GM19468 (cell line): ENCODE measurements at regions not wholly inside any gene's neighbourhood (a gene's known extent, or its start where the extent isn't known, plus 50 kb on each side); places are given as distances from the start of the nearest gene placed in this dataset.

ENCODE experiments used
- ATAC-seq: cut with Tn5 transposase; IDR thresholded peaks from one replicate; pipeline ENCODE4 v1.9.1; 2021; ENCODE audit warnings: mild to moderate bottlenecking, moderate library complexity, moderate number of reproducible peaks; ENCODE audit not compliant: unreplicated experiment; ENCODE audit errors: extremely low read depth

DNA sequence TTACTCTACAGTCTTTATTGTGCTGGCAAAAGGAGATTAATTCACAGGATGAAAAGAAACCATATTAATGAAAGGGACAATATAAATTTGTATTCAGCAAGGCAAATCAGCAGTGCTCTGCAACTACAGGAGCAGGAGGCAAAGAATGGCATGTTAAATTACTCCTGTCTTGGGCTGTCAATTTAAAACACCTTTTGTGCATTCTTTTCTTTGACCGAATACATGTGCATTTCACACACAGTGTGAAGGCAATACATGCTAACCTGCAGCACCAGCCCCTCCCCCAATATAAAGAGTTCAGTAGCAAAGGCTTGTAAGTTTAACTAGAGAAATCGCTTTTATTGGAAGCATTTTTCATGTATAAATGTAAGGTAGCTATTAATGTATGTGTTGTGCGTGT is 275.2 kb upstream of the TOPAZ1 start:
- ATAC-seq, result no peak

DNA sequence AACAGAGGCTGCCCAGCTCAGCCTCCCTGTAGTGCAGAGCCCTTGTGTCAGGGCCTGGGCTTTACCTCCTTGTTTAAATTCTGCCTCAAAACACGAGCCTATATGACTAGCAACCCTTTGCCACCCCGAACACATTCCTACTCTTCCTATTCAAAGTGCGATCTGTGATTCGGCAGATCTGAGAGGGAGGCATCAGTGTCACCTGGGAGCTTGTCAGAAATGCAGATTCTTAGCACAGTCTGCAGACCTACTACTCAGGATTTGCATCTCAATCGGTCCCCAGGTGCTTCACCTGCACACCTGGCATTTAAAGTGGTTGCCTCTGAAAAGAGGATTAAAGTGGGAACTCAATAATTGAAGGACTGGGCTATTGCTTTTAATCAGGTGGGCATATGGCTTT is 273.2 kb upstream of the TOPAZ1 start:
- no peak for ATAC-seq

DNA sequence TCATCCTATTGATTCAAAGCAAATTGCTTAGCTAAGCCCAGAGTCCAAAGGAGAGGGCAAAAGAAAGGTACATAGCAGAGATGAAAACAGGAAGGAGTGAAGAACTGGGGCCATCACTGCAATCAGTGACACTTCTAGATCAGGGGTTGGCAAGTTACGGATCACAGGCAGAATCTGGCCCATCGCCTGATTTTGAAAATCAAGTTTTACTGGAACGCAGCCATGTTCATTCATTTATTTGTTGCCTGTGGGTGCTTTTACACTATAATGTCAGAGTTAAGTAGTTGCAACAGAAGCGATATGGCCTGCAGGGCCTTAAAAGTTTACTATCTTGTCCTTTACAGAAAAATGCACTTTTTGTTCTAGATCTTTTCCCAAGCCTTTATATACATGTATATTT is 271.7 kb upstream of the TOPAZ1 start:
- no peak for ATAC-seq

DNA sequence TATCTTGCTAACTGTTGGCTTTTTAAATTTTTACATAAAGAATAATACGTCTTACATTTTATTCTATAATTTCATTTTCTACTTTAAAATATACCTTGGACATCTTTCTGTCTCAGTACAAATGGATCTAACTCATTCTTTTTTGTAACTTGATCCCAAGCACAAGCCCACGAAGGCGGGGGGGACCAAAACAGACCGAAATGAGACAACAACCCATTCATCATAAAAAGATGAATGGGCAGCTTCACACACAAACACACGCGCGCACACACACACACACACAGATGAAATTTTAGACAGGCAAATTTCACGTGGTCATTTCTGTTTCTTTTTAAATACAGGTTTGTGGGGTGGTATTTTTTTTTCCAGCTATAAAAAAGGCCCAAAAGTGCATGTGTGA is 271.3 kb upstream of the TOPAZ1 start:
- no peak for ATAC-seq

DNA sequence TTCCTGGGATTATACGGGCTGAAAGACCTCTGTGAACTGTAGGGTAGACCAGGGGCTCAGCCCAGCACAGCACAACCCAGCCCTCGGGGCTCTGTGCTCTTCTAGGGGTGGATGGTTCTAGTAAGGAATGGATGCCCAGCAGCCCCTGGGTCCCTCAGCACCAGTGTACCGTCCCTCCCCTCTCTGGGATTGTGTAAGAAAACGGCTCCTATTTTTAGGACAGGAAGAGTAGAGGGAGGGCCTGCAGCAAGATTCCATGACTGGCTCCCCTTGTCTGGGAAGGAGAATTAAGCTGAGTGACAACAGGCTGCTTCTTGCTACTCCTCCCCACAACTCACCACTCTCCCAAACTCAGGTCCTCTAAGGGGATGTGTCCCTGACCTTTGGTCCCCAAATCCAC is 270.8 kb upstream of the TOPAZ1 start:
- ATAC-seq, result no peak

DNA sequence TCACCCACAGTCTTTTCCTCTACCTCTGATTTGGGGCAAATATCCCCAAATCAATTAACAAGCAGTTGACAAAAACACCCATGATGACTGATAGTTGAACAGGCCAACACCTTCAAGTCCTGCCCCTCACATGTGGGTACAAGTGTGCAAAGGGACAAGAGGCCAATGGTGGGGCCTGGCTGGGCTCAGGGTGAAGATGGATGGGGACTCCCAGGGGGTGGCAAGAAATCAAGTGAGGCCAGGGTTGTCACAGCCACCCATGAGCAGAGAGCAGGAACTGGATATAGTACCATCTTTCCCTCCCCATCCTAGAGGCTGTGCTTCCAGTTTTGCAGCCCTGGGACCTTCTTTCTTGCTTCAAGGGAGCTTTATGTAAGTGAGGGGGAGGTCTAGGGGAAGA is 270.2 kb upstream of the TOPAZ1 start:
- no peak for ATAC-seq

DNA sequence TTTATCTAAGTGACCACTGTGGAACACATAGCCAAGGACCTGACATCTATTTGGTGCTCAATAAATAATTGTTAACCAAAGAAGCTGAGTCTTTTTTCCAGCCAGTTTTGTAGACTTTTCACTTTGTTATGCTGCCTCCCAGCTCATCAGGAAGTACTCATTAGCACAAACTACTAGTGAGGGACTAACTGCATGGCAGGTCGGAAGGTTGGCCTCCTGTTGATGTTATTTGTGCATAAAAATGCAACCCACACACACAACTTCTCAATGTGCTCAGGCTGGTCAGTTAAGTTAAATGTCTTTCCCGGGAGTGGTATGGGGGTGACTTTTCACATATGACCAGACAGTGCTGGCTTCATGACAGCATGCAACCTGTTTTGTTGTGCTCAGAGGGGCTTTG is 263.0 kb upstream of the TOPAZ1 start:
- no peak for ATAC-seq

DNA sequence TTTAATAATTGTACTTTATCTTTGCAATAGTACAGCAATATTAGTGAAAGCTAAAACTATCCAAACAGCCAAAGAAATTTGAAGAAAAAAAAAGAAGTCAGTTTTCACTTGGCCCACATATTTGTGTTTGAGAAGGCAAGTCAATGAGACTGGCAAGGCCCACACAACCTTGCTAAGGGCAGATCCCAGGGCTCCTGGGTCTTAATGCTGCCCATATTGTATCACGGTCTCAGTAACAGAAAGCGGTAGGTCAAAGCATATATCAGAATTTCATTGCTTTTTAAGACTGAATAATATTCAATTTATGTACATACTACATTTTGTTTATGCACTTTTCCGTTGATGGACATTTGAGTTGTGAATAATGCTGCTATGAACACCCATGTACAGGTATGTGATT is 262.0 kb upstream of the TOPAZ1 start:
- ATAC-seq, result no peak

DNA sequence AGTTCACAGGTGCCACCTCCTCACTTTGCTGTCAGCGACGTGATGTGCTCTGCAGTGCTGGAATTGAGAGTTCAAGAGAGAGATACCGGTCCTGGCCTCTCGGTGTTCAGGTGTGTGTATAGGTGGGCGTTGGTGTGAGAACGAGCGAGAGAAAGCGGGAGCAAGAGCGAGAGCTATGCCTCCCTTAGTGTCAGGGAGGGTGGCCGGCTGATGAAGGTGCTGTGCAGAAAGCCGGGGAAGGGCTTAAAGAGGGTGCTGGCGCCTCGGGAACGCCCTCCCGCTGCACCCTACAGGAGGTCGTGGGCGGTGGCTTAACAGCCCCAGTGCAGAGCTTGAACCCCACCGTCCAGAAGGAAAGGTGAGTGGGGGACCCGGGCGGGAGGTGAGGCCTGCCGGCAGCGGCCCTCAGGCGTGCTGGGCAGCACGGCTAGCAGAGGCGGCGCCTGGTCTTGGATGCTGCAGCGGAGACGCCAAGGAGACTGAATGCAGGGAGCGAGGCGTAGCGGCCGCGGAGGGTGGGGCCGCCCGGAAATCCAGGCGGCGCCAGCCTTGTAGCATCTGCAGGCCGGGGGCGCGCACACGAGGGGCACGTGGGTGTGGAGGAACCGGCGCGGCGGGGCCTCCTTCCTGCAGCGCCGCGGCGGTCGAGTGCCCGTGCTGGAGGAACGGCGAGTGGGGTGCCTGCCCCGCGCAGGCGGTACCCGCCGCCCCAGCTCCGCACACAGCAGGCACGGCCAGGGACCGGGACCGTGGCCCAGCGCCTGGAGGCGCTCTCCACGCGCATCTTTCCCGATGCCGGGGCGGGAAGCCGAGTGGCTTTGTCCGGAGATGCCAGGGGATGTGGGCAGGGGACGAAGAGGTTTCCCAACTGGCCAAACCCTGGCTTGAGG is 246.8 kb upstream of the TOPAZ1 start:
- ATAC-seq, result no peak

DNA sequence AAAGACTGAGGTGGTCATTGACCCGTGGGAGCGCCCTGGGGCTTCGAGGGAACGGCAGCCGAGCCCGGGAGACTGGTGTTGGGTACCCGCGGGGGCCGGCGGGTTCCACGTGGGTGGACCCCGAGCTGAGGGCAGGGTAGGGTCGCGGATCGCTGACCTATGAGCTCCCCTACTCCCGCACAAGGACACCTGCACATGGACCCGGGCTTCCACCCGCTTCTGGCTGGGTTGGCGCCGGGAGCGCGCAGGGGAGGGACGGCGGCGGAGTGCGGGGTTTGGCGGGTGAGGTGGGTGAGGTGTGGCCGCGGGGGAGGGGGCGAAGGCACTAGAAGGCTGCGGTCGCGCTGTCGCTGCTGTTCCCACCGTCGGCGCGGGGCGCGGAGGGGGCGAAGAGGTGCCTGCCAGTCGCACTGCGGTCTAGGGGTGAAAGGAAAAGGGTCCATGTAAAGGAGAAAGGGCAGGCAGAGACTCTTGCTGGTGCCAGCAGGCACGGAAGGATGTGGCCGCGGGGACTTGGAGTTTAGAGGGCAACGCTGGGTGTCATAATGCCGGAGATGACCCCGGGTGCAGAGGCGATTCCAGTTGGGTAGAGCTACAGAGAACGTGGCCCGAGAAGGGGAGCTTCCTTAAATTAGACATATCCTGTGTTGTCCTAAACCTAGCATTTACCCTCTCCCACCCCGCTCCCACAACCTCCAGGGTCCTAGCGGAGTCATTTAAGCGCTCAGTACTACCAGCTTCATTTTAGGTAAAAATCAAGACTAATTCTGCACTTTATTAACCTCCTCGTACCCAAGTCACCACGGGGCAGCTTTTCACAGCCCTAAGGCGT is 245.9 kb upstream of the TOPAZ1 start:
- ATAC-seq, result no peak

DNA sequence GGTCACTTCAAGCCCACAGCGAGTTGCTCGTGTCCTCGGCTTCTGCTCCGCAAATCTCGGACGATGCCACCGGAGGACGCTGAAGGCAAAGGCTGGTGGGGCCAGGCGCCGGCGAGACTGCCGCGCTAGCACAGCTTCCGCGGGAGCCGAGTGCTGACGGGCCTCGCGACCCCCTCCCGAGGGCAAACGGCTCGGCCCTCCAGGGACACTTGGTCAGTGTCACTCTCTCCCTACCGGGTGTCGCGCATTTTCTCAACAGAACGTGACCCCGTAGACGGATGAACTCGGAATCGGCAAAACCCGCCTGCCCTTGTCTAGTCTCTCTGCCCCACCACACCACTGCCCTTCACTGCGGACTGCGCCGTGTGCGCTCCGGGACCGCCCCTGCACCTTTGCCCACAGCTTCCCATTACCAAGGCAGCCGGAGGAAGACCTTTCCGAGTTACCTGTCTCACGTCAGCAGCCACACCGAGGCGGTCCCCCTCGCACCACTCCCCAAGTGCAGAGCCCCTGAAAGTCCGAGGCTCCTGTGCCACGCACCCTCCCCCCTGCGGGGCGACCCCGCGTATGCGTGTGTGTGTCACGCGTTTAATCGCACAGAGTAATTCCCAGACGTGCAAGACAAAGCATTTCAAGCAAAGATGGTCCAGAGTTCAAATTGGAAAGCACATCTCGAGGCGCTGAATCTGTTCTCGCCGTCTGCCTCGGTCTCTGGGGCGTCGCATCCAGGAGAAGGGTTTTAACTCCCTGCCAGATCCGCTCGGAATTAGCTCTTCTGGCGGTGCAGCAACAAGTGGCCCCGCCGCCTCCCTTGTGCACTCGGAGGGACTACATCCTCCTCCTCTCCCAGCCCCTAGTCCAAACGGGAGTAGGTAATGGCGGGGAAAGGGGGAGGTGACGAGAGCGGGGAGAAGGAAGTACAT is 245.0 kb upstream of the TOPAZ1 start:
- no peak for ATAC-seq

DNA sequence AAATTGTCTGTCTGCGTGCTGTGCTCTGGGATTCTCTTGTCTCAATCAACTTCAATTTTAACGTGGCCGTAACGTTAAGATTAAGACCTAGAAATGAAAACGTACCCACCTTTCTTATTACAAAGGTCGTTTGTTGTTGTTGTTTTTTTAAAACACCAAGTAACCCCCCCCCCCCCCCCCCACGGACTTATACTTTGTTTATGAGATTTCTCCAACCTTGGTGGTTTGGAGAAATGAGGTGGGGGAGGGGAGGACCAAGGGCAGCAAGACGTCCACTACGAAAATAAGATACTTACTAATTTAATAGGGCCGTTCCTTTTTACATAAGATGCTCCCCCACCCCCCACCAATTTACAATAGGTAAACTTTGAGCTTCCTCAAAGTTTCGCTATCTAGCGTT is 244.4 kb upstream of the TOPAZ1 start:
- no peak for ATAC-seq

DNA sequence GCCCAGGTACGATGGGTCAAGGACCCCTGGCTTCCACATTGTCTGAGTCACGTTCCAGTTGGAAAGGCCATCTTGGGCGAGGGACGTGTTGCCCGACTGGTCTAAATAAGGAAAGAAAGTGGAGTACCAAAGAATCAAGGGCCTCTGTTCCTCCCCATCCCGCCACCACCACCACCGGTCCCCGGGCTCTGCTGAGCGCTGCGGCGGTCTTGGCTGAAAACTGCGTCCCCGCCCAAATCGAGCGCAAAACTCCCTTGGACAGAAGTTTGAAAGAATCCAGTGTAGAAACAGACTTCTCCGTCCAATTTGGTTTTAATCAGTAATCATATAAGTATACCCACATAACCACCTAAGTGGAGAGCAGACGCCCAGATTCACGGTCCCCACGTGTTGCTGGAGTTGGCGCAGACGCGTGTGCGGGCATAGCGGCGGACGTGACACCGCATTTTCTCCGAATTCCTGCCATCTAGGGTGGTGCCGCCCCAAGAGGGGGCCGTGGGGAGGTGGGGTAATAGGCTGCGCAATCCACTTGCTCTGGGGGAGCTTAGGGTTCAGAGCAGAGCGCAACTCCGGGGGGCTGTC is 243.8 kb upstream of the TOPAZ1 start:
- no peak for ATAC-seq

DNA sequence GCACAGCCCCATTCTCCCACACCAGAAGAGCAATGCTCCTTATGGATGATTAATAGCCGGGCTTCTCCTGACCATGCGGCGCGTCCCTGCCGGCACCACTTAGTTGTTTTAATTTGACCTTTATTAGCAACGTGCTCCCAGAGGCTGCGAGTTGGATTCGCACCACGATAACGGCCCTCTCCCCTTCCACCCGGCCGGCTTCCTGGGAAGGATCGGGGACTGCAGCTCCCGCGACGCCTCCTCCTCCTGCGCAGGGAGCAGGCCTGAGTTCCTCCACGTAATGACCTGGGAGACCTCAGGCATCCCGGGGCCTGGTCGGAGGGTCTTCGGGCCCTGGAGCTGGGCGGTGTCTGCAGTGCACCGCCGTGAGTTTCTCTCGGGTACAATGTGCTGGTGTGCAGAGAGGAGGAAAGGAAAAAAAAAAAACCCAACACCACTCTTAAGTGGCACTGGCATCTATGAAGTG is 243.3 kb upstream of the TOPAZ1 start:
- ATAC-seq, result no peak

DNA sequence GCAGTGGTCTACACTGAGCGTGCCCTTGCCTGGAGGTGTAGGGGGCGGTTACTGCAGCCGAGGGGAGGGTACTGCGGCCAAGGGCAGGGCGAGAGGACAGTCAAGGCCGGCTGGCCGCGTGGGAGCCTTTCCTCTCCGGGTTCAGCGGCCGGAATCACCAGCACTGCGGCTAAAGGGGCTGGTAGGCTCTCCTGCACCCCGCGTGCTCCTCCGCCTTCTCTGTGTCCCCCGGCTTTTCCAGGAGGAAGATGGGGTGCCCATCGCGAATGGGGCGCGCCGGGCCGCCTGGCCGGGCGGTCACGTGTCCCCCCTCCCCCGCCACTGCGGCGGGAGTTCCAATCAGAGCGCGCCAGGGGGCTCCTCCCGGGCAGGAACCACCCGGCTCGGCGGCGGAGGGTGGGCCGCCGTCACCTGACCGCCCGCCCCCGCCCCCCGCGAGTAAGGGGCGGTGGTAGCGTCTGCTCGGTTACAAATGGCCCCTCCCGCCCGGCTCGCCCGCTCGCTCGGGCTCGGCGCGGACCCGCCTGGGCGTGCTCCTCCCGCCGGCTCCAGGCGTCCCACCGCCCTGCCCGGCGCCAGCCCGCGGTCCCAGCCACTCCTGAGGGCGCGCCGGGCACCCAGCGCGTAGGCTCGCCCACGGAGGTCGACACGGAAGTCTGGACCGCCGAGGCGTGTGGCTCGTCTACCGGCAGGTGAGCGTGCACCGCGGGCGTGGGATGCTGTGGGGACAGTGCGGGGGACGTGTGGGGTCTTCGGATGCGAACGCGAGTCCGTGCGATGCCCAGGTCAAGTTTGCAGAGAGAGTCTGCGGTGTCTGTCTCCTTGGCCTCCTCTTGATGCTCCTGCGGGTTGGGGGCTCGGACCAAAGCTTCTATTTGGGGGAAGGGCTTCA is 242.6 kb upstream of the TOPAZ1 start:
- no peak for ATAC-seq

DNA sequence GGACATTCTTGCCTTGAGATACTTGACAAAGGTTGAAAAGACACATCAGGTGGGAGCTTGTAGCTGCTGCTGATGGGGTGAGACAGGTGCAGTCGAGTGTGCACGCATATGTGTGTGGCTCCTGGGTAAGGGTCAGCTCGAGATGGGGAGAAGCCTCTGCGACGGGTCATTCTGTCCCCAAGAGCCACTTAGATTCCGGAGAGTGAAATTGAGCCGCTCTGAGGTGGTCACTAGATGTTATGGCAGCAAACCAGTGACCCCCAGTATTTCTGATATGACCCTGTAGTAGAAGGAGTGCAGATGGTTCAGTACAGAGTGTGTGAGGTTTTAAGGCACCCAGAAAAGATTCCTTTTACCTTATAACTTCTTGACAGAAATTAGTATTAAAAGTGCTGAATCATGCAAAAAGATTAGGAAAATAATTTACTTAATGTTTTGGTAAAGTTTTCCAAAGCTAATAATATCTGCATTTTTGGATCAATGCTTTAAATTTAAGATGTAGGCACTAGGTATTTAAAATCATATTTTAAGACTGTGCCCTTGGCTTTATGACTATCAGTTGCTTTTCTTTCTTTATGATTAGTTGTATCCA is 241.9 kb upstream of the TOPAZ1 start:
- no peak for ATAC-seq

DNA sequence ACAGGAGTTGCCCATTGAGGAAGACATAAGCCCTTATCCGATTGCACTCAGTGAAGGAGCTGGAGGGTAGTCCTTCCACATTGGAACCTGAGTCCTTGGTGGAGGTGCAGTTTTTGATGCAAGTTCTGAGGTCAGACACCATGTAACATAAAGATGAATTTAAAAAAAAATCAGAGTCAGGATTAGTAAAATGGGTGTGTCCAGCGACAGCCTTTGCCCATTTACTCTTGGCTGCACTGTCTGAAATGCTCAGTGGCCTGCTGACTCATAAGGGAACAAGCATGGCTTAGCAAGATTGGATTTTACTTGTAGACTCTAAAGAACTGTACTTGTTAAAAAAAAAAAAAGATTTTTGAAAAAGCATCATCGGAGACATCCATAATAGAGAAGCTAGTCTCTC is 241.1 kb upstream of the TOPAZ1 start:
- no peak for ATAC-seq

DNA sequence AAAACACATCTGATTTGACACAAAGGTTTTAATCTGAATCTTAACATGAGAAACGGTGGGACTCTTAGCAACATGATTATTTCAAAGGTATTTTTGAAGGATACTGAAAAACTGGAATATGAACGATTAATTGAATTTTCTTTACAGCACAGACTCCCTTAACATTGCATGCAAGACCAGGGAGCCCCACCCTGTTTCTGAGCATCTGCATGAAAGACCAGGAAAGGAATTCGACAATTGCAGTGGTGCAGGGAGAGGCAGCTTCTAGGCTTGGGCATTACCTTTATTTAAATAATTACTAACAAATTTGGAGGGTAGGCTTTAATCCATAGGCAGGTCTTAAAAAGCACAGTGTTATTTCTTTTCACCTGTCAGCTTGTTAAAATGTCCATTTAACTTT is 240.6 kb upstream of the TOPAZ1 start:
- ATAC-seq, result no peak

DNA sequence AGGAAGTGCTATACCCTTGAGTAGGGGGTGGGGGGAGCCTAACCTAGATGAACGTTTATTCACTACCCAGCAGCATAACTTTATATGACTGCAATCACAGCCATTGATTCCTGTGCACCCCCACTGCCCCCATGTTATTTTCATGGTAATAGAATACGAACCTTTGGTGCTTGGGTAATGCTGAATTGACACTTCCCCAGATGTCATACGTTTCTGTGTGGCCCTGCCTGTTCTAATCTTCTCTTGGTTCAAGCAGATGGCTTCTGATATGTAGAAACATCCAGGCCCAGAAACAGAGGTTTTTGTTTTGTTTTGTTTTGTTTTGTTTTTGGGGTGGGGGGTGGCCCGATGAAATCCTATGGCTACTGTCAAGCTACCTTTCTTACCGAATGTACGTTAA is 237.9 kb upstream of the TOPAZ1 start:
- no peak for ATAC-seq
